ENCODE measurements at regions not wholly inside any gene's neighbourhood (a gene's known extent, or its start where the extent isn't known, plus 50 kb on each side); places are given as distances from the start of the nearest gene placed in this dataset.

GRCh38 chr3:27594096-27594690, 110.0 kb upstream of the SLC4A7 start:
- Histone ChIP-seq H2AFZ (ENCODE audit: low read depth, low read length) (no peak overlapping the region), H3K4me2 (ENCODE audit: insufficient read depth, low read length) (no peak overlapping the region), H3K9me1 (ENCODE audit: control insufficient read depth, insufficient read depth, low read length) (no peaks in the 10 kb centered on the region), H3K27me3 (ENCODE audit: control insufficient read depth in 2 of 2, insufficient read depth in 2 of 2, low read length in 2 of 2) (no peaks in the 10 kb centered on the region), H3K36me3 (ENCODE audit: control insufficient read depth, insufficient read depth, low read length) (no peaks in the 10 kb centered on the region), H3K4me1 (replicated peaks in 1 of 2; ENCODE audit: control insufficient read depth in 2 of 2, insufficient read depth in 2 of 2, low read length in 2 of 2) (no peaks in the 10 kb centered on the region), H3K27ac (ENCODE audit: extremely low read depth, low read depth, low read length) (no peak overlapping the region), H3K9me3 (replicated peaks; ENCODE audit: control insufficient read depth, insufficient read depth, low read depth, low read length) (no peaks in the 10 kb centered on the region), H3K79me2 (ENCODE audit: control insufficient read depth, insufficient read depth, low read length) (no peaks in the 10 kb centered on the region), H3K9ac (ENCODE audit: insufficient read depth in 1 of 2, low read depth in 2 of 2, low read length in 2 of 2) (no peak overlapping the region), H4K20me1 (replicated peaks; ENCODE audit: control insufficient read depth, insufficient read depth, low read length) (no peaks in the 10 kb centered on the region), H3K4me3 (no peak overlapping the region)
- CTCF ChIA-PET (ENCODE audit: low intra/inter-chr PET ratio), result no interaction called here
- intact Hi-C loops (cut with micrococcal nuclease) (no loop called here), in situ Hi-C loops (cut with MboI) (no loop called here)
- 0% methylated on average over 1 of the region's 1 CpG for WGBS (ENCODE audit: insufficient coverage, low coverage, missing lambda C conversion rate)
- POLR2A ChIA-PET, result no interaction called here
- DNase-seq (ENCODE audit: extremely low read depth in 1 of 4, low spot score in 3 of 4) (no peak), FAIRE-seq (no peak), ATAC-seq (no peak)
- BruUV-seq (replicated peaks), result no TSS peak
- TF ChIP-seq ILK (tag; IDR thresholded peaks at IDR 0.05; ENCODE audit: borderline replicate concordance, low read depth), result no peak
- TF ChIP-seq GTF2E2 (tag; IDR thresholded peaks at IDR 0.05), result no peak
- no peak for TF ChIP-seq FOXP1 (CRISPR knock-in tag; IDR thresholded peaks at IDR 0.05)
- TF ChIP-seq U2AF1 (optimal IDR thresholded peaks at IDR 0.05; ENCODE audit: low read depth, low read length), result no peak
- TF ChIP-seq NR0B1 (IDR thresholded peaks at IDR 0.05; ENCODE audit: partially characterized antibody), result no peak
- no peak for TF ChIP-seq CTCFL (IDR thresholded peaks at IDR 0.05; ENCODE audit: borderline replicate concordance, insufficient read depth, low read depth, low read length, poor library complexity, severe bottlenecking)
- no peak for TF ChIP-seq SMAD1 (IDR thresholded peaks at IDR 0.05; ENCODE audit: low read depth, low read length, partially characterized antibody)
- no peak for TF ChIP-seq POLR3A (IDR thresholded peaks at IDR 0.05; ENCODE audit: borderline replicate concordance, extremely low read depth, insufficient read depth, insufficient read length)
- no peak for TF ChIP-seq ATF7 (IDR thresholded peaks at IDR 0.05)
- no peak for TF ChIP-seq ZBTB17 (CRISPR knock-in tag; IDR thresholded peaks at IDR 0.05)
- no peak for TF ChIP-seq ZSCAN29 (IDR thresholded peaks at IDR 0.05)
- no peak for TF ChIP-seq TRIM24 (IDR thresholded peaks at IDR 0.05)
- no peak for TF ChIP-seq THRA (IDR thresholded peaks at IDR 0.05)
- no peak for TF ChIP-seq SRSF3 (IDR thresholded peaks at IDR 0.05; ENCODE audit: insufficient read depth, low read length)
- TF ChIP-seq ZKSCAN1 (IDR thresholded peaks at IDR 0.05; ENCODE audit: low read depth, low read length), result no peak
